Breast epithelium (tissue), 3 donors: ENCODE measurements at regions not wholly inside any gene's neighbourhood (a gene's known extent, or its start where the extent isn't known, plus 50 kb on each side); places are given as distances from the start of the nearest gene placed in this dataset.

Source experiments
- POLR2AphosphoS5 ChIP-seq, 3 donors: sonication (generic); formaldehyde crosslinking; IDR thresholded peaks; one replicate each; pipeline ENCODE4 v1.6.1; 2017; ENCODE audit warnings: antibody characterized with exemption in 3 of 3
- TF ChIP-seq, protein P1 (sequence below), 3 donors: fragments of 450-650 bp; IDR thresholded peaks; one replicate each; pipeline ENCODE4 v1.5.1; 2016 to 2017; ENCODE audit warnings: antibody characterized with exemption in 3 of 3, mild to moderate bottlenecking in 3 of 3, moderate library complexity in 3 of 3

- TF ChIP-seq POLR2AphosphoS5 (IDR thresholded peaks at IDR 0.05): no peak
- TF ChIP-seq, protein P1, sequence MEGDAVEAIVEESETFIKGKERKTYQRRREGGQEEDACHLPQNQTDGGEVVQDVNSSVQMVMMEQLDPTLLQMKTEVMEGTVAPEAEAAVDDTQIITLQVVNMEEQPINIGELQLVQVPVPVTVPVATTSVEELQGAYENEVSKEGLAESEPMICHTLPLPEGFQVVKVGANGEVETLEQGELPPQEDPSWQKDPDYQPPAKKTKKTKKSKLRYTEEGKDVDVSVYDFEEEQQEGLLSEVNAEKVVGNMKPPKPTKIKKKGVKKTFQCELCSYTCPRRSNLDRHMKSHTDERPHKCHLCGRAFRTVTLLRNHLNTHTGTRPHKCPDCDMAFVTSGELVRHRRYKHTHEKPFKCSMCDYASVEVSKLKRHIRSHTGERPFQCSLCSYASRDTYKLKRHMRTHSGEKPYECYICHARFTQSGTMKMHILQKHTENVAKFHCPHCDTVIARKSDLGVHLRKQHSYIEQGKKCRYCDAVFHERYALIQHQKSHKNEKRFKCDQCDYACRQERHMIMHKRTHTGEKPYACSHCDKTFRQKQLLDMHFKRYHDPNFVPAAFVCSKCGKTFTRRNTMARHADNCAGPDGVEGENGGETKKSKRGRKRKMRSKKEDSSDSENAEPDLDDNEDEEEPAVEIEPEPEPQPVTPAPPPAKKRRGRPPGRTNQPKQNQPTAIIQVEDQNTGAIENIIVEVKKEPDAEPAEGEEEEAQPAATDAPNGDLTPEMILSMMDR (IDR thresholded peaks at IDR 0.05): no peak
Measured at GRCh38 chr1:166612886-166613285, 226.4 kb upstream of the POGK start.
